NCI-H748 treated with DMSO at 0.1 percent for 48 hours (cell line): ENCODE measurements at regions not wholly inside any gene's neighbourhood (a gene's known extent, or its start where the extent isn't known, plus 50 kb on each side); places are given as distances from the start of the nearest gene placed in this dataset.
"Not testable (repeated sequence)": the region's sequence is repeated elsewhere in the genome, so short reads cannot be mapped to it uniquely, and the experiment has no call there.

Source experiments
- DNase-seq: peaks from one replicate; lab custom pipeline; 2025; lab: John Stamatoyannopoulos, UW

- DNase-seq = no peak
Observed at GRCh38 chr12:82300611-82301010, 57.6 kb downstream of the CCDC59 start.

GRCh38 chr12:82299319-82300025 lies 58.7 kb downstream of the CCDC59 start:
- no peak for DNase-seq

GRCh38 chr12:82290415-82290814 lies 67.8 kb downstream of the CCDC59 start:
- no peak for DNase-seq

GRCh38 chr12:82281335-82281734 lies 76.9 kb downstream of the CCDC59 start:
- not testable (repeated sequence) for DNase-seq

- DNase-seq = peak; percentile 36
Observed at GRCh38 chr12:82279536-82280058, 78.6 kb downstream of the CCDC59 start.

- DNase-seq = peak; percentile 33
Observed at GRCh38 chr12:82277582-82277981, 80.6 kb downstream of the CCDC59 start.

GRCh38 chr12:82242729-82243128 lies 115.5 kb downstream of the CCDC59 start:
- no peak for DNase-seq

- DNase-seq = no peak
Observed at GRCh38 chr12:82225871-82226270, 132.3 kb downstream of the CCDC59 start.

GRCh38 chr12:82223426-82223825 lies 134.8 kb downstream of the CCDC59 start:
- DNase-seq = no peak

GRCh38 chr12:82216475-82216874 lies 141.7 kb downstream of the CCDC59 start:
- DNase-seq = no peak

- no peak for DNase-seq
Observed at GRCh38 chr12:82213761-82214160, 144.4 kb downstream of the CCDC59 start.

GRCh38 chr12:82210882-82211281 lies 147.3 kb downstream of the CCDC59 start:
- no peak for DNase-seq

GRCh38 chr12:82209533-82209932 lies 148.7 kb downstream of the CCDC59 start:
- no peak for DNase-seq

- no peak for DNase-seq
Observed at GRCh38 chr12:82207556-82207955, 150.6 kb downstream of the CCDC59 start.

GRCh38 chr12:82203086-82203485 lies 155.1 kb downstream of the CCDC59 start:
- no peak for DNase-seq

- DNase-seq = no peak
Observed at GRCh38 chr12:82187595-82187994, 170.6 kb downstream of the CCDC59 start.

- no peak for DNase-seq
Observed at GRCh38 chr12:82187011-82187410, 171.2 kb downstream of the CCDC59 start.

- no peak for DNase-seq
Observed at GRCh38 chr12:82186282-82186681, 171.9 kb downstream of the CCDC59 start.

GRCh38 chr12:82184844-82185243 lies 173.3 kb downstream of the CCDC59 start:
- no peak for DNase-seq

GRCh38 chr12:82182601-82183190 lies 175.5 kb downstream of the CCDC59 start:
- no peak for DNase-seq

- DNase-seq = peak; percentile 72
Observed at GRCh38 chr12:82176761-82177490, 181.3 kb downstream of the CCDC59 start.

- DNase-seq = peak; percentile 69
Observed at GRCh38 chr12:82176026-82176425, 182.2 kb downstream of the CCDC59 start.

- peak; percentile 98 for DNase-seq
Observed at GRCh38 chr12:82174936-82175335, 183.3 kb downstream of the CCDC59 start.
